ENCODE measurements at regions not wholly inside any gene's neighbourhood (a gene's known extent, or its start where the extent isn't known, plus 50 kb on each side); places are given as distances from the start of the nearest gene placed in this dataset.

DNA sequence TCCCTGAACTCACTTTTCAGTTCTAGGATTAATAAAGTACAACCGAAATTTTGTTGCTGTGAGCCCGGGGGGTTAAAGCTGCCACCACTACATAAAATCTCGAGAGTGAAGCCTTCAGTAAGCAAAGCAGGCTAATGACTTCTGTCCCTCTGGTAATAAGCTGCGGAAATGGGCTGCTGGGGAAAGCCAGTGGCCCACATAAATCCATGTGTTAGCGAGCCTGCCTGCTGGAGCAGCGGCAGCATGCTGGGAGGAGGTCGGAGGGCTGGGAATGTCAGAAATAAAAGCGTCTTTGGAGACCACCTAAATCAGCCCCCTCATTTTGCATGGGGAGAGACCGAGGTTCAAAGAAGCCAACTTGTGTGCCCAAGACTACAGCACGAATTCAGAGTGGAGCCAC, 371.7 kb downstream of the TNS1 start:
- intact Hi-C loops (cut with micrococcal nuclease; ENCODE audit: unreplicated experiment), result no loop called here
- Histone ChIP-seq H3K27ac (ENCODE audit: low read depth, low read length, poor library complexity, severe bottlenecking) (no peak overlapping the region), H3K4me1 (ENCODE audit: insufficient read depth, low read length, poor library complexity, severe bottlenecking) (no peaks in the 10 kb centered on the region), H3K27me3 (replicated peaks; ENCODE audit: insufficient read depth, low read depth, low read length, poor library complexity) (no peaks in the 10 kb centered on the region), H3K4me3 (ENCODE audit: low read depth, low read length, poor library complexity, severe bottlenecking) (no peak overlapping the region), H3K36me3 (ENCODE audit: insufficient read depth, low read length, poor library complexity, severe bottlenecking) (no peaks in the 10 kb centered on the region), H3K9me3 (ENCODE audit: low read depth, low read length, poor library complexity, severe bottlenecking) (no peaks in the 10 kb centered on the region)
- BruUV-seq (replicated peaks), result no TSS peak
- ChIA-PET POLR2A (ENCODE audit: low non-redundant PET) (no interaction called here), CTCF (no interaction called here)
- no peak for DNase-seq (ENCODE audit: low spot score)
- TF ChIP-seq EZH2 (IDR thresholded peaks at IDR 0.05; ENCODE audit: borderline replicate concordance, low read depth, low read length, poor library complexity, severe bottlenecking), result no peak
- TF ChIP-seq, protein P1, sequence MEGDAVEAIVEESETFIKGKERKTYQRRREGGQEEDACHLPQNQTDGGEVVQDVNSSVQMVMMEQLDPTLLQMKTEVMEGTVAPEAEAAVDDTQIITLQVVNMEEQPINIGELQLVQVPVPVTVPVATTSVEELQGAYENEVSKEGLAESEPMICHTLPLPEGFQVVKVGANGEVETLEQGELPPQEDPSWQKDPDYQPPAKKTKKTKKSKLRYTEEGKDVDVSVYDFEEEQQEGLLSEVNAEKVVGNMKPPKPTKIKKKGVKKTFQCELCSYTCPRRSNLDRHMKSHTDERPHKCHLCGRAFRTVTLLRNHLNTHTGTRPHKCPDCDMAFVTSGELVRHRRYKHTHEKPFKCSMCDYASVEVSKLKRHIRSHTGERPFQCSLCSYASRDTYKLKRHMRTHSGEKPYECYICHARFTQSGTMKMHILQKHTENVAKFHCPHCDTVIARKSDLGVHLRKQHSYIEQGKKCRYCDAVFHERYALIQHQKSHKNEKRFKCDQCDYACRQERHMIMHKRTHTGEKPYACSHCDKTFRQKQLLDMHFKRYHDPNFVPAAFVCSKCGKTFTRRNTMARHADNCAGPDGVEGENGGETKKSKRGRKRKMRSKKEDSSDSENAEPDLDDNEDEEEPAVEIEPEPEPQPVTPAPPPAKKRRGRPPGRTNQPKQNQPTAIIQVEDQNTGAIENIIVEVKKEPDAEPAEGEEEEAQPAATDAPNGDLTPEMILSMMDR (conservative IDR thresholded peaks at IDR 0.05; ENCODE audit: low read depth, low read length), result no peak

DNA sequence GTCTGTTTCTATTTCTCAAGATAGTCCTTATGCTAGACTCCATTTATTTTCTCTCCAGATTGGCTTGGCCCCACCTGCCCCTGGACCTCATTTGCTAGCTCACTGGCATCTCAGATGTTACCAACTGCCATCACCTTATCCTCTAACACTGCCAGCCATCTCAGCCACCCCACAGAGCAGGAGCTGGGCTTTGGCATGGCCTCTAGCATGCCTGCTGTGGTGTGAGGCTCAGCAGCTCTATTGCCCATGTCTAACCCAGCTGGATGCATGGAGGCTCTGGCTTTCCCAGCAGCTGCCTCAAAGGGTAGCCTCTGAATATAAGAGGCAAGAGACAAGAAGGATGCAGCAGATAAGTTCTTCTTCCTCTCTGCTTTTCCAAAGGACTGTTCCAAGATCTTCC, 373.4 kb downstream of the TNS1 start:
- Histone ChIP-seq H3K27me3 (replicated peaks; ENCODE audit: insufficient read depth, low read depth, low read length, poor library complexity) (no peaks in the 10 kb centered on the region), H3K27ac (ENCODE audit: low read depth, low read length, poor library complexity, severe bottlenecking) (no peak overlapping the region), H3K9me3 (ENCODE audit: low read depth, low read length, poor library complexity, severe bottlenecking) (no peaks in the 10 kb centered on the region), H3K4me3 (ENCODE audit: low read depth, low read length, poor library complexity, severe bottlenecking) (no peak overlapping the region), H3K36me3 (ENCODE audit: insufficient read depth, low read length, poor library complexity, severe bottlenecking) (no peaks in the 10 kb centered on the region), H3K4me1 (ENCODE audit: insufficient read depth, low read length, poor library complexity, severe bottlenecking) (no peaks in the 10 kb centered on the region)
- CTCF ChIA-PET, result no interaction called here
- intact Hi-C loops (cut with micrococcal nuclease; ENCODE audit: unreplicated experiment), result no loop called here
- POLR2A ChIA-PET (ENCODE audit: low non-redundant PET), result no interaction called here
- no TSS peak for BruUV-seq (replicated peaks)
- DNase-seq (ENCODE audit: low spot score), result no peak
- TF ChIP-seq EZH2 (IDR thresholded peaks at IDR 0.05; ENCODE audit: borderline replicate concordance, low read depth, low read length, poor library complexity, severe bottlenecking), result no peak
- TF ChIP-seq, protein P1 (conservative IDR thresholded peaks at IDR 0.05; ENCODE audit: low read depth, low read length), result no peak

DNA sequence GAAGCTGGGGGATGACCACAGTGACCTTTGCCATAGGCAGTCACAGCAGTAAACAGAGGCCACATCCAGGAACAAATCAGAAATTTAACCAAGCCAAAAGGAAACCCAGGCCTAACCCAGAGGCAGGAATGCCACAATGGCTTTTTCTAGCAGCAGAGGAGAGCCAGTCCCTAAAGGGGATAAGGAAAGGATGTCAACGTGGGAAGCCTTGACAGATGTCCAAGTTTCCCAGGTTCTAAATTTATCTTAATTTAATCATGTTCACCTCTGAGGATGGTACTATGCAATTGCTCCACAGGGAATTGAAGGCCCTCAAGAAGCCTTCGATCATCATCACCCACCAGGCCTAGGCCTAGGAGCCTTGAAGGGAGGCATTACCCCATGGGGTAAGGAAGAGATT, 374.7 kb downstream of the TNS1 start:
- BruUV-seq (replicated peaks), result no TSS peak
- no peaks in the 10 kb centered on the region for H3K4me1 ChIP-seq (ENCODE audit: insufficient read depth, low read length, poor library complexity, severe bottlenecking)
- intact Hi-C loops (cut with micrococcal nuclease; ENCODE audit: unreplicated experiment), result no loop called here
- H3K27ac ChIP-seq (ENCODE audit: low read depth, low read length, poor library complexity, severe bottlenecking), result no peak overlapping the region
- H3K9me3 ChIP-seq (ENCODE audit: low read depth, low read length, poor library complexity, severe bottlenecking), result no peaks in the 10 kb centered on the region
- CTCF ChIA-PET, result no interaction called here
- POLR2A ChIA-PET (ENCODE audit: low non-redundant PET), result no interaction called here
- no peak overlapping the region for H3K4me3 ChIP-seq (ENCODE audit: low read depth, low read length, poor library complexity, severe bottlenecking)
- TF ChIP-seq, protein P1 (conservative IDR thresholded peaks at IDR 0.05; ENCODE audit: low read depth, low read length), result no peak
- TF ChIP-seq EZH2 (IDR thresholded peaks at IDR 0.05; ENCODE audit: borderline replicate concordance, low read depth, low read length, poor library complexity, severe bottlenecking), result no peak
- DNase-seq (ENCODE audit: low spot score), result no peak
- no peaks in the 10 kb centered on the region for H3K36me3 ChIP-seq (ENCODE audit: insufficient read depth, low read length, poor library complexity, severe bottlenecking)
- H3K27me3 ChIP-seq (replicated peaks; ENCODE audit: insufficient read depth, low read depth, low read length, poor library complexity), result no peaks in the 10 kb centered on the region
